Left renal cortex interstitium (tissue), 4 donors: ENCODE measurements at regions not wholly inside any gene's neighbourhood (a gene's known extent, or its start where the extent isn't known, plus 50 kb on each side); places are given as distances from the start of the nearest gene placed in this dataset.

Experiments used
- DNase-seq, 4 donors: peaks; one replicate each; pipeline ENCODE4 v3.0.0-alpha.2; 2013; ENCODE audit warnings: low read depth in 4 of 4, low spot score in 2 of 4, missing footprints in 1 of 4

- no peak for DNase-seq
These were observed 108.3 kb downstream of the CHST1 start for GRCh38 chr11:45556851-45557707.

DNA sequence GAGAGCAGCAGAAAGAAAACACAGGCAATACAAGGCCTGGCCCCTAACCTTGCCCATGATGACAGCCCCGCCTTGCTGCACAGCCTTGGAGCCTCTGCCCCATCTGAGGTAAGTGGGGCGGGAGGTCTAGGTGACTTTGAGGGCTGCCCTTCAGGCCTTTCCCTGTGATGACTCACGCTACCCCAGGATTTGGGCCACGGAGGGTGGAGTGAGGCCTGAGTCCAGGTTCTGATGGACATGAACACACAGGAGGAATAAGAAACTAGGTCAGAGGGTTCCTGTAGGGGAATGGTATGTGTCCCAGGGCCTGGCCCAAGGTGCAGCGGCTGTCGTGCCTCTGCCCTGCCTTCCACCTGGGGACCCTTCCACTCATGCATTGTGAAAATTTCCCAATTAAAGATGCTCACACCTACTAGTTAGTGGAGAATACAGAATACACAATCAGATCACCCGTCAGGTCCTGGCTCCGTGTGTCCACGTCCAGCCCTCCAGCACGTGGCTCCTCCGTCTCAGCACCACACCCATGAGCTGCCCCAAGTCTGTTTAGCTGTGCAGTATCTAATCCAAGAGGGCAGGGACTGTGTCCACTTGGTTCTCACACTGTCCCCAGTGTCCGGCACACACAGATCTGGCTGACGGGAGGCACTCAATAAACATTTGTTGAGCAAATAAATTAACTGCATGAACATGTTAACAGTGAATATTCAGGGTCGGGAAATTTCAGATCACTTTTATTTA is 111.0 kb downstream of the CHST1 start:
- DNase-seq: no peak

- DNase-seq: no peak
These were observed 112.0 kb downstream of the CHST1 start for GRCh38 chr11:45553383-45553936.

- DNase-seq: no peak
These were observed 114.2 kb downstream of the CHST1 start for GRCh38 chr11:45551191-45551713.

GRCh38 chr11:45549257-45549656 is 116.2 kb downstream of the CHST1 start:
- no peak for DNase-seq

DNA sequence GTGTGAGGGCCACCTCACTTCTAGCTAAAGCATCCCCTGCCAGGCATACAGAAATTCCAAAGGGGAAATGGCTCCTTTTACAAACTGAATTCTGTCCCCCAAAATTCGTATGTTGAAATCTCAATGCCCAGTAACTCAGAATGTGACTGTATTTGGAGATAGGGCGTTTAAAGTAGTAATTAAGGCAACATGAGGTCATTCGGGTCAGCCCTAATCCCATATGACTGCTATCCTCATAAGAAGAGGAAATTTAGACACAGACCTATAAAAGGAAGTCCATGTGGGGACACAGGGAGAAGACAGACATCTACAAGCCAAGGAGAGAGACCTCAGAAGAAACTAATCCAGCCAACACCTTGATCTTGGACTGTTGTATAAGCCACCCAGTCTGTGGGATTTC is 119.1 kb downstream of the CHST1 start:
- no peak for DNase-seq

DNA sequence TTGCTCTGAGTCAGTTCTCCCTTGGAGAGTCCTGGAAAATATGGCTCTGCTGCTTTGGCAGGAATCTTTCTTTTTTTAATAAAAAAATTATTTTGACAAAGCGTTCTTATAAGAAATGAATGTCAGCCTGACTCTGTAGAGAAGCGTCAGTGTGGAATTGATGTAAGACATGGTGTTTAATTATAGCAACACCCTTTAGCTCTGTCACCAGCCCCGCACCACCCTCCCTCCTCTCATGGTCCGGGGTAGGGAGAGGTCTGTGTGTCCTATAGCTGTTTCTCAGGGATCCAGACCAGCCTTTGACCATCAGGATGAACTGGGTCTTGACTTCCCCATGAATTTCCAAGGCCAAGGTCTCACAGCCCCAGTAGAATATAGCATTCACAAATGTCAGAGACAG is 120.6 kb downstream of the CHST1 start:
- DNase-seq: no peak

DNA sequence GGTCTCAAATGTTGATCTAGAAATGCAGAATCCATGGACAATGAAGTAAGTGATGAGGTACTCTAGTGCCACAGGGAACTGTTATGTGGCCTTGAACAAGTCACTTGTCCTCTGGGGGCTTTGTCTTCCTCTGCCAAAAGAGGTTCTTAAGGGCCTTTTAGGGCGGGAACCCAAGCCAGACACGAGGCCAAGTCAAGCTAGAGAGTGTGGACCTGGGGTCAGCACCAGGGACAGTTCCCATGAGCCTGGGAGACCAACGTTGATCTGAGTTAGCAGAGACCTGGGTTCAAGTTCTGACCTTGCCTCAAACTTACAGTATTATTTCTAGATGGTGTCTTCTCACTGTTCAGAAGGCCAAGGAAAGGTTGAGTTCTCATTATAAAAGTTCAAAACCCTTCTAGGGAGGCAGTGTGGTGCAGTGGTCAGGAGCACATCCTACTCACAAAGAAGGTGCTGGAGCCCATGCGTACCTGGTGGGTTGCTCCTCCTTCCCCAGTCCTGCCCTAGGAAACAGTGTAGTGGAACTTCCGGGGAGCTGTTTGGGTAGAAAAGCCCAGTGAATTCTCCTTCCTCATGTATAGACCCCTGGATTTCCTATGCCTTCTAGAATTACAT is 121.5 kb downstream of the CHST1 start:
- no peak for DNase-seq

DNA sequence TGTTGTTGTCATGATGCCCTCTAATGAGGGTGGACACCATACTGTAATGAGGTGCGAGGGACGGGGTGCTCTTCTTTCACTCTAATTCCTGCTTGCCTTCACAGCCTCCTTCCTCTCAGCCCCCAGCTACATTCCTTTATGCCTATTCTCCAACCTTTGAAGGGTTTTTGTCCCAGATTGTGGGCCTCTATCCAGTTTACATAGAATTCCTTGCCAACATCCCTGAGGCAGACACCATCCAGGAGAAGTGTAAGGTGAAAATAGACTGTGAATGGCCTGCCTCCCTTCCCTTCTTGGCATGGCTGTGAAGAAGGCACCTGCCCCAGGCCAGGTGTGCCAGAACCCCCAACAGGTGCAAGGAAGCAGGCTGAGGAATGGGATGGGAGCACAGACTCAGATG is 122.3 kb downstream of the CHST1 start:
- no peak for DNase-seq

DNA sequence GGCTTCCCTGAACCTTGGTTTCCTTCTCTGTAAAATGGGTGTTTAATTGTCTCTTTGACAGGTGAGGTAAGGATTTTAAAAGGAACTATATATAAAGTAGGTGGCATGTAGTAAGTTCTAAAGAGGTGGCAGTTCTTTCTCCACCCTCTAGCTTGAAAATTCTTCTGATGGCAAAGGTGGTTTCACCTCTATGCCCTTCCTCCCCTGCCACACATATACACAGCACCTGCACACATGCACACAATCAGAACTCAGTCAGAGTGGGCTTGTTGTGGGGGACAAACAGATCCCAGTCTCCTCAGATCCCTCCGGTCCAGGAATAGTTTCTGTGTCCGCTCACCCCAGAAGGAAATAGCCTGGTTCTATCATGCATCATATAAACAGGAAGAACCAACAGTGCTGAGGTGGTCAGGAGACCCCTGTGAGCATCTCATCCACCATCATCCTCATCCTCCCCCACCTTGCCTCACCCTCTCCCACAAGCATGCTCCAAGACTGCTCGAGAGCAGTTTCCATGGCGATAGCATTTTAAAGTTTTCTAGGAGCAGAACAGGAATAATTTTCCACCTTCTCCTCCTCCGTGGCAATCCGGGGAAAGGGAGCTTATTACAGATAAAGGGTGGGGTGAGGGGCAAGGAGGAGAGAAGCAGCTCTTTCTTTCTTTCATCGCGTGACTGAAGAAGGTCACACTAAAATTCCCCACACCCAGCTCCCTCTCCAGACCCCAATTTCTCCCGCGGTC is 123.6 kb downstream of the CHST1 start:
- no peak for DNase-seq

DNA sequence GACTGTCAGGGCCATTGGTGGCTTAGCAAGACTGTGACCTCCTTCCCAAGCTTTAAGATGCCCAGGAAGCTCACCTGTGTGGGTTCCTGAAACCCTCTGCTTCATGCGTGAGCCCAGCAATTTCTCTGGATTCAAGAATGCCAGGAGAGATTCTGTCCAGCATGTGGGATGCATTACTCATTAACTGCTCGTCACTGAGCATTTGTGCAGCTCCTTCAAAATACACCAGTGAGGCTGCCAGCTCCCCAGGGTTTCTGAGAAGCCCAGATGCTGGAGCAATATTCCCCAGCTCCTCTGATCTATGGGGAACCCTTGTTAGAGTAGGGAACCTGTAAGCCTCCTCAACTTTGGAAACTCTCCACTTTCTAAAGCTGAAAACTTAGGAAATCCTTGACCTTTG is 126.5 kb downstream of the CHST1 start:
- DNase-seq: no peak

DNA sequence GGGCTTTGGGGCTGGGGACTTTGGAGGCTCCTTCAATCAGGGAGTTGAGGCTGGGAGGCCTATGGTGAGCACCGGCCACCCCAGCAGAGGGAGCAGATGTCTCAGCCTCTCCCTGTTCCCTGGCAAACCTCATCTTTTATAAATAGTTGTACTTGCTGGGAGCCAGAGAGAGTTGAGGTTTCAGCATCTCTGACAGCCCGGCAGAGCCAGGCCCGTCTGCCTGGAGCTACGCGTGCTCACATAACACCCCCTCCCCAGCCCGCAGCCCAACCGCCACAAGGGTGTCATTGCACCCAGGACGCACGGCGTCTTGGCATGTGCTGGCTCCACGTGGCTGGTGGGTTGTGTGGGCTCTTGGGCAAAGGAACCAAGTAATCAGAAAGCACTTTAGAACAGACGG is 127.1 kb downstream of the CHST1 start:
- no peak for DNase-seq

DNA sequence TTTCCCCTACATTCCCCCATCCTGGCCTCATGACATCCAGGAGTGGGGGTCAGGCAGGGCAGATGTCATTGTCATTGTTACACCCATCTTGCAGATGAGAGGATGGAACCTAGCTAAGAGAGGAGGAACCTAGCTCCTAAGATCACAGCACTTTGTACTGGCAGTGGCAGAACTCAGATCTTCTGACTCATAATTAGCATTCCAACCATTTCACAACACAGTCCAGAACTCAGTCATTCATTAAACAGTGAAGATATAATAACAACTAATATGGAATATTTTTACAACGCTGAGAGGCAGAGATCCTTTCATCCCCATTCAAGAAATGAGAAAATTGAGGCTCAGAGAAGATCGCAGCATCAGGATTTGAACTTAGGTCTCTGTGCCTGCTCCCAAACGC is 127.8 kb downstream of the CHST1 start:
- DNase-seq: no peak

- no peak for DNase-seq
These were observed 130.4 kb downstream of the CHST1 start for GRCh38 chr11:45535033-45535432.

DNA sequence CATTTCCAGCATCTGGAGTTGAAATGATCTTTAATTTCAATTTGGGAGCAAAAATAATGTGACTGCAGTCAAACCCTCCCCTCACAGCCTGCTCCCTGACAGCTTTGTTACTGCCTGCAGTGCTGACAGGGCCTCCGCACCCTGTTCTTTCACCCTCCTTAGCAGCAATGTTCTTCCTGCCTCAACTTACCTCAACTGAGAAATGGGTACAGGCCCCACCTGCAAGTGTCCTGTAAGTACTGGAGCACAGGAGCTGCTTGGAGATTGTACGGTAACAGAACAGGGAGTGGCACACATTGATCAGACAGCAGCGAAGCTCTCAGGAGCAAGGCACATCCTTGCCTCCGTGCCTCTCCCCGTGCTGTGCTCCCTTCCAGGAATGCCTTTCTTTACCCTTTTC is 131.3 kb downstream of the CHST1 start:
- DNase-seq: no peak

DNA sequence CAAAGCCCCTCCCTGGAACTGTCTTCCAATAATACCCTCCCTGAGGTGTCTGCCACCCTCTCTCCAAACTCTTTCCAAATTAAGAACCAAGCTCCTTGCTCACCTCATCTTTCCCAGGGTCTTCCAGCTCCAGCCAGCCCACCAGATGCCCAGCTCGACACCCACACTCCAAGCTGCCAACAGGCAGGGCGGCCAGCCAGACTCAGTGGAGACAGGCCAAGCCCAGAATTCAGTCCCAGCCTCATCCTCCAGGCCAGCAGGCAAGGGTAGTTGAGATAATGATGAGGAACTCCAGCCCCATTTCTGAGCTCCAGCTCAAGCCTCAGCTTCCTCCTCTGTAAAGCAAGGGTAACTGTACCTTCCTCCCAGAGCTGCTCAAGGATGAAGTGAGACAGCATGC is 132.9 kb downstream of the CHST1 start:
- no peak for DNase-seq

DNA sequence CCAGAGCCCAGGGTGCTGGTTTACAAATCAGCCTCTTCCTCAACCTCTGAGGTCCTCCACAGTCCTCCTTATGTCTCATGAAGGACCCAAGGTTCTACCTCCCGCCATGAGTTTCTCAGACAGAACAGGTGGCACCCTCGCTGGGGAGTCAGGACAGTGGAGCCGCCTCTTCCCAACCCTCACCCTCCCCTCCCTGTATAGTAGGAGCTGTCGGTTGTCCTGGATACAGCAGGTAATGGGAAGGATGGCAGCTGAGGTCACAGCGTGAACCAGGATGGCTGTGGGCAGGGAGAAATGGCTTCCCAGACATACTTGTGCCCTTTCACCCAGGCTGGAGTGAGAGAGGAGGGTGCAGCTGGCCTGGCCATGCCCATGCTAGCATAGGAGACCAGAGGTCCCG is 134.6 kb downstream of the CHST1 start:
- no peak for DNase-seq

DNA sequence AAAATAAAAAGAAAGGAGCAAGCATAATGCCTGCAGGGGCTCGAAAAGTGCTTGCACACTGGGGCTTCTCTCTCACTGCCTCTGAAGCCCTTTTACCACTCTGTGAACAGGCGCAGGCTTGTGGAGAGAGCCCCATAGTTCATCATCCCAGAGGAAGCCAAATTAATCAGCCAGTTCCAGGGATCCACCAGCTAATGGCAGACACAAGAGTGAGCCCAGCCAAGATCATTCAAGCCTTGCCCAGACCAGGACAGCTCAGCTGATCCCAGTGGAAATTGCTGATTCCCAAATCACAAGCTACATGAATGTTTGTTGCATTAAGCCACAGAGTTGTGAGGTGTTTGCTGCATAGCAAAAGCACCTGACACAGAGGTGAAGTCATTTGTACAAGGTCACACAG is 135.3 kb downstream of the CHST1 start:
- DNase-seq: no peak

- DNase-seq: no peak
These were observed 137.0 kb downstream of the CHST1 start for GRCh38 chr11:45528435-45528834.

DNA sequence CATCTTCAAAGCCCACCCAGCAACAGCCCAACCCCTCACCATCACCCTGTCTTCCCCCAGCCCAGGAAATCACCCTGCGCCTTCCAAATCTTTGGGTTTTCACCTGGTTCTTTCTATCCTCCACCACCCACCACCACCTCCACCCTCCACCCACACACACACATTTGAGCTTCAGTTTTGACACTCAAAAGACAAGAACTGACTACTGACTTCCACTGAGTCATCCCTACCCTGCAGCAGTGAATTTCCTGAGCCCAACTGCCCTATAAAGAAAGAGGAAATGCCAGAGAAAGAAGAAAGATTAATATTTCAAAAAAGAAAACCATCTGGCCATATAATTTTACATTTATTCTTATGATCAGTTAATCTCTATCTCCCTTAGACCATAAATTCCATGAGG is 137.5 kb downstream of the CHST1 start:
- DNase-seq: no peak
